Central memory CD4-positive, alpha-beta T cell (primary cell): ENCODE measurements at regions not wholly inside any gene's neighbourhood (a gene's known extent, or its start where the extent isn't known, plus 50 kb on each side); places are given as distances from the start of the nearest gene placed in this dataset.
"Not testable (repeated sequence)": the region's sequence is repeated elsewhere in the genome, so short reads cannot be mapped to it uniquely, and the experiment has no call there.

Experiments
- DNase-seq: peaks from one replicate; pipeline ENCODE4 v3.0.0; 2022

DNA sequence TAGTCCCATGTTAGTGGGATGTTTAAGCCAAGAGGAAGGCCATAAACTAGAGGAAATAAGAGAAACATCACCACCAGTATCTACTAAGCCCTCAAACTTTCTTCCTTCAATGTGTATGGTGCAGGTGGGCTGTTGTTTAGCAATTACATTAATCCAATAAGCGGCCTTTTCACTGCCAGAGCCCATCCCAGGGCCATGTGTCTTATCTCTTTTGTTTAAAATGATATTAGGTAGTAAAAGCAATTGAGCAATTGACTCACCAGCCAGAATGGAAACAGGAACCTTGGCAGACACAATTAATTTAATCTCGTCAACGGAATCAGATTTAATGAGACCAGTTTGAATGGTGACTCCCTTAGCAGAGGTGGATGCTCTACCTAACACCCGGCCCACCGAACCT is 1503.5 kb downstream of the UQCRFS1 start:
- no peak for DNase-seq

GRCh38 chr19:27708986-27709385 is 1504.0 kb downstream of the UQCRFS1 start:
- not testable (repeated sequence) for DNase-seq

DNA sequence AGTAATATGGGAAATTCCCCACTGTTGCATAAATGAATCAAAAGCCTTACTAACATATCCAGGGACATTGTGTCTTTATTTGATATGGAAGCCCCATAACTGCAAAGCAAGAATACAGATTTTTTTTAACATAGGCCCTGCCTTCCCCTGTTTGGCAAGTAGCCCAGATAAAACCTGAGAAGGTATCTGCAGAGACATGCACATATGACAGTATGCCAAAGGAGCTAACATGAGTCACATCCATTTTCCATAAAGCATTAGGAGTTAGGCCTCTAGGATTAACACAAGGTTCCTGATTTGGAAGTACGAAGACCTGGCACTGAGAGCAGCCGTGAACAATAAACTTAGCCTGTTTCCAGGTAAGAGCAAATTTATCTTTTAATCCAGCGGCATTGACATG is 1505.9 kb downstream of the UQCRFS1 start:
- not testable (repeated sequence) for DNase-seq

DNA sequence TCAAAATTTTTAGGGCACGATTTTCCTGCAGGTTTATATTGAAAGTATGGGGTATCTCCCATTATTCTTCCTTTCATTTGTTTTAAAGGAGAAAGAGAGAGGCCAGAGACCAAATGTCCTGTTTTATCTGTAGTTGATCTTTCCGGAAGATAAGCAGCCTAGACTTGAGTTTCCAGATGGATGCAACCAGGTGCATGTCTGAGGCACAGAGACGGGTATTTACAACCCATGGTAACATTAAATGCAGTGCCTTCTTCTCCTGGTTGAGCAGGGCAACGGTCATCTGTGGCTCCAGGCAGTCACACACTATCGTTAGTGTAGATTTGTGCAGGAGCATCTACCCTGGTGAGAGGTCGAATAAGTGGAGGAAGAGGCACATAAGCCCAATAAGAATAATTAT is 1507.1 kb downstream of the UQCRFS1 start:
- DNase-seq = no peak

- no peak for DNase-seq
Measured at GRCh38 chr19:27694361-27695055, 1518.4 kb downstream of the UQCRFS1 start.

DNA sequence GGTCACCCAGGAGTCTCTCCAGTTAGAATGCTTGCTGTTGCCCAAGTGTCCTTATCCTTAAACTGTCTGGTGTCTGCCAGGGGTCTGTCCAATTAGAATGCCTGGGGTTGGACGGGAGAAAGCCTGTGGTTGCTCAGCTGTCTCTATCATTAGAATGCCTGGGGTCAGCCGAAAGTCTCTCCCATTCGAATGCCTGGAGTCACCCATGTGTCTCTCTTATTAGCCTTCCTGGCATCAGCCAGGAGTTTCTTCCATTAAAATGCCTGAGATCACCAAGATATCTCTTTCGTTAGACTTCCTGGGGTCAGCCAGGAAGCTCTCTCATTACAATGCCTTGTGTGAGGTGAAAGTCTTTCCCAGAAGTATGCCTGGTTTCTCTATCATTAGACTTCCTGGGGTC is 1521.0 kb downstream of the UQCRFS1 start:
- DNase-seq = no peak

DNA sequence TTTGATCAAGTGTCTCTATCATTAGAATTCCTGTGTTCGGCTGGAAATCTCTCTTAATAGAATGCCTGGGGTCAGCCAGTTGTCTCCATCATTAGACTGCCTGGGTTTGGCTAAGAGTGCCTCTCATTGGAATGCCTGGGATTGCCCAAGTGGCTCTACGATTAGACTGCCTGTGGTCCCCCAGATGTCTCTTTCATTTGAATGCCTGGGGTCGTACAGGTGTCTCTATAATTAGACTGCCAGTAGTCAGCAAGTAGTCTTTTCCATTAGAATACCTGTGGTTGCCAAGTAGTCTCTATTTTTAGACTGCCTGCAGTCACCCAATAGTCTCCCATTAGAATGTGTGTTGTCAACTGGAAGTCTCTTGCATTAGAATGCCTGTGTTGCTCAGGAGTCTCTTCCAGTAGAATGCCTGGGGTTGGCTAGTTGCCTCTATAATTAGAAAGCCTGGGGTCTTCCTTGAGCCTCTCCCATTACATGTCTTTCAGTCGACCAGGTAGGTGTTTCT is 1523.2 kb downstream of the UQCRFS1 start:
- no peak for DNase-seq

GRCh38 chr19:27684293-27684692 is 1528.7 kb downstream of the UQCRFS1 start:
- no peak for DNase-seq

GRCh38 chr19:27681972-27682371 is 1531.0 kb downstream of the UQCRFS1 start:
- DNase-seq = no peak

GRCh38 chr19:27679905-27680304 is 1533.0 kb downstream of the UQCRFS1 start:
- DNase-seq = no peak

DNA sequence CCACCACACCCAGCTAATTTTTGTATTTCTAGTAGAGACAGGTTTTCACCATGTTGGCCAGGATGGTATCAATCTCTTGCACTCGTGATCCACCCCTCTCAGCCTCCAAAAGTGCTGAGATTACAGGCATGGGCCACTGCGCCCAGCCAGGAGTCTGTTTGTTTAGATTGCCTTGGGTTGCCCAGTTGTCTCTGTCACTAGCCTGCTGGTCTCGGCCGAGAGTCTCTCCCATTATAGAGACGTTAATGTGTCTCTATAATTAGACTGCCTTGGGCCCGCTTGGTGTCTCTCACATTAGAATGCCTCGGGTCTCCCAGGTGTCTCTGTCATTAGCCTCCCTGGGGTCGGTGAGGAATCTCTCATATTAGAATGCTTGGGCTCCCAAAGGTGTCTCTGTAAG is 1533.6 kb downstream of the UQCRFS1 start:
- no peak for DNase-seq

- DNase-seq = no peak
Measured at GRCh38 chr19:27676877-27677276, 1536.1 kb downstream of the UQCRFS1 start.

DNA sequence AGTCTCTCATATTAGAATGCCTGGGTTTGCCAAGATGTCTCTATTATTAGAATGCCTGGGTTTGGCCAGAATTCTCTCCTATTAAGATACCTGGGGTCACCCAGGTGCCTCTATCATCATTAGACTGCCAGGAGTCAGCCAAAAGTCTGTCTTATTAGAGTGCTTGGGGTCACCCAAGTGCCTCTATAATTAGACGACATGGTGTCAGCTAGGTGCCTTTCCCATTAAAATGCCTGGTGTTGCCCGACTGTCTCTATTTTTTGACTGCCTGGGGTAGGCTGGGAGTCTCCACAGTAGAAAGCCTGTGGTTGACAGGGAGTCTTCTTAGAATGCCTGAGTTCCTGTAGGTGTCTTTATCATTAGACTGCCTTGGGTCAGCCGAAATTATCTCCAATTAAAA is 1536.6 kb downstream of the UQCRFS1 start:
- no peak for DNase-seq

- no peak for DNase-seq
Measured at GRCh38 chr19:27675771-27676170, 1537.2 kb downstream of the UQCRFS1 start.

- no peak for DNase-seq
Measured at GRCh38 chr19:27674701-27675100, 1538.2 kb downstream of the UQCRFS1 start.

DNA sequence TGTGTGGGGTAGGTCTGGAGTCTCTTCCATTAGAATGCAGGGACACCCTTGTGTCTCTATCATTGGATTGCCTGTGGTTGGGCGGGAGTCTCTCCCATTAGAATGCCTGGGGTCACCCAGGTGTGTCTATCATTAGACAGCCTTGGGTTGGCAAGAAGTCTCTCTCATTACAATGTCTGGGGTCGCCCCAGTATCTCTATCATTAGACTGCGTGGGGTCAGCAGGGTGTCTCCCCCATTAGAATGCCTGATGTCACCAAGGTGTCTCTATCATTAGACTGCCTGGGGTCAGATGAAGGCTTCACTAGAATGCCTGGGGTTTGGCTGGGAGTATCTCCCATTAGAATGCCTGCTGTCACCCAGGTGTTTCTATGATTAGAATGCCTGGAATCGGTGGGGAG is 1539.0 kb downstream of the UQCRFS1 start:
- DNase-seq = no peak

DNA sequence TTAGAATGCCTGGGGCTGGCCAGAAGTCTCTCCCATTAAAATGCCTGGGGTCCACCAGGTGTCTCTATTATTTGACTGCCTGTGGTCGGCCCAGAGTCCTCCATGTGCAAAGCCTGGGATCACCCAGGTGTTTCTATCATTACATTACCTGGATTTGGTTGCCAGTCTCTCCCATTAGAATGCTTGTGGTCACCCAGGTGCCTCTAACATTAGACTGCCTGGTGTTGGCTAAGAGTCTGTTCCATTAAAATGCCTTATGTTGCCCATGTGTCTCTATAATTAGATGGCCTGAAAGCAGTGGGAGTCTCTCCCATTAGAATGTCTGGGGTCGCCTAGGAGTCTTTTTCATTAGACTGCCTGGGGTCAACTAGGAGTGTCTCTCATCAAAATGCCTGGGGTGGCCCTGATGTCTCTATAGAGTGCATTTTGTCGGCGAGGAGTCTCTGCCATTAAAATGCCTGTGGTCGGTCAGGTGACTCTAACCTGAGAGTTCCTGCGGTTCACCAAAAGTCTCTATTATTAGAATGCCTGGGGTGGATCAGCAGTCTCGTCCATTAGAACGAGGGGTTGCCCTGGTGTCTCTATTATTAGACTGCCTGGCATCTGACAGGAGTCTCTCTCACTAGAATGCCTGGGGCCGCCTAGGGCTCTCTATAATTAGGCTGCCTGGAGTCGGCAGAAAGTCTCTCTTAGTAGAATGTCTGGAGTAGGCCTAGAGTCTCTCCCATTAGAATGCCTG is 1540.5 kb downstream of the UQCRFS1 start:
- no peak for DNase-seq

DNA sequence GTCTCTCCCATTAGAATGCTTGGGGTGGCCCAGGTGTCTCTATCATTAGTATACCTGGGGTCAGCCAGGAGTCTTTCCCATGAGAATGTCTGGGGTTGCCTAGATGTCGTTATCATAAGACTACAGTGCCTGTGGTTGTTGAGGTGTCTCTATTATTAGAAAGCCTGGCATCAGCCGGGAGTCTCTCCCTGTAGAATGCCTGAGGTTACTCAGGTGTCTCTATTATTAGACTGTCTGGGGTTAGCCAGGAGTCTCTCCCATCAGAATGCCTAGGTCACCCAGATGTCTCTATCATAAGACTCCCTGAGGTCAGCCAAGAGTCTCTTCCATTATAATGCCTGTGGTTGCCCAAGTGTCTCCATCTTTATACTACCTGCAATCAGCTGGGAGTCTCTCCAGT is 1541.1 kb downstream of the UQCRFS1 start:
- DNase-seq = no peak

GRCh38 chr19:27660428-27660827 is 1552.5 kb downstream of the UQCRFS1 start:
- DNase-seq = no peak

GRCh38 chr19:27657271-27658051 is 1555.5 kb downstream of the UQCRFS1 start:
- no peak for DNase-seq

DNA sequence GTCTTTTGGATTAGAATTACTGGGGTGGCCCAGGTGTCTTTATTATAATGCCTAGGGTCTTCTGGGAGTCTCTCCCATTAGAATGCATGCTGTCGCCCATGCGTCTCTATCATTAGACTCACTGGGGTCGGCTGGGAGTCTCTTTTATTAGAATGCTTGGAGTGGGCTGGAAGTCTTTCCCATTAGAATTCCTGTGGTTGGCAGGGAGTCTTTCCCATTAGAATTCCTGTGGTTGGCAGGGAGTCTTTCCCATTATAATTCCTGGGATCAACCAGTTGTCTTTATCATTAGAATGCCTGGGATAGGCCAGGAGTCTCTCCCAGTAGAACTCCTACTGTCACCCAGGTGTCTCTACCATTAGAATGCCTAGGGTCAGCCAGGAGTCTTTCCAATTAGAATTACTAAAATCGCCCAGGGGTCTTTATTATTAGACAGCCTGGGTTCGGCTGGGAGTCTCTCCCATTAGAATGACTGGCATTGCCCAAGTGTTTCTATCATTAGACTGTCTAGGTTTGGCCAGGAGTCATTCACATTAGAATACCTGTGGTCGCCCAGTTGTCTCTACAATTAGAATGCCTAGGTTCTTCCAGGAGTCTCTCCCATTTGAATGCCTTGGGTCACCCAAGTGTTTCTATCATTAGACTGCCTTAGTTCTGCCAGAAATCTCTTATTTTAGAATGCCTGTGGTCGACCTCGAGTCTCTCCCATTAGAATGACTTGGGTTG is 1558.5 kb downstream of the UQCRFS1 start:
- no peak for DNase-seq

DNA sequence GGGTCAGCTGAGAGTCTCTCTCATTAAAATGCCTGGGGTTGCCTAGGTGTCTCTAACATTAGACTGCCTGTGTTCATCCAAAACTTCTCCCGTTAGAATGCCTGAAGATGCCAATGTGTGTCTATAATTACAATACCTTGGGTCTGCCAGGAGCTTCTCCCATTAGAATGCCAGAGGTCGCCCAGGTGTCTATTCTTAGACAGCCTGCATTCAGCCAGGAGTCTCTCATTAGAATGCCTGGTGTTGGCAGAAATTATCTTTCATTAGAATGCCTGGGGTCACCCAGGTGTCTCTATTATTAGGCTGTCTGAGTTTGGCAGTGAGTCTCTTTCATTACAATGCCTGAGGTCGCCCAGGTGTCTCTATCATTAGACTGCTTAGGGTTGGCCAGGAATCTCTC is 1560.2 kb downstream of the UQCRFS1 start:
- no peak for DNase-seq

DNA sequence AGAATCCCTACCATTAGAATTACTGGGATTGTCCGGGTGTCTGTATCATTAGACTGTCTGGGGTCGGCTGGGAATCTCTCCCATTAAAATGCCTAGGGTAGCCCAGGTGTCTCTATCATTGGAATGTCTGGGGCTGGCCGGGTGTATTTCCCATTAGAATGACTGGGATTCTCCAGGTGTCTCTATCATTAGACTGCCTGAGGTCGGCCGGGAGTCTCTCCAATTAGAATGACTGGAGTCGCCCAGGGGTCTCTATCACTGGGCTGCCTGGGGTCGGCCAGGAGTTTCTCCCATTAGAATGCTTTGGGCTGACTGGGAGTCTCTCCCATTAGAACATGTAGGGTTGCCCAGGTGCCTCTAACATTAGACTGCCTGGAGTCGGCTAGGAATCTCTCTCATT is 1560.7 kb downstream of the UQCRFS1 start:
- DNase-seq = no peak
